ENCODE measurements at regions not wholly inside any gene's neighbourhood (a gene's known extent, or its start where the extent isn't known, plus 50 kb on each side); places are given as distances from the start of the nearest gene placed in this dataset.
"Not testable (repeated sequence)": the region's sequence is repeated elsewhere in the genome, so short reads cannot be mapped to it uniquely, and the experiment has no call there.

DNA sequence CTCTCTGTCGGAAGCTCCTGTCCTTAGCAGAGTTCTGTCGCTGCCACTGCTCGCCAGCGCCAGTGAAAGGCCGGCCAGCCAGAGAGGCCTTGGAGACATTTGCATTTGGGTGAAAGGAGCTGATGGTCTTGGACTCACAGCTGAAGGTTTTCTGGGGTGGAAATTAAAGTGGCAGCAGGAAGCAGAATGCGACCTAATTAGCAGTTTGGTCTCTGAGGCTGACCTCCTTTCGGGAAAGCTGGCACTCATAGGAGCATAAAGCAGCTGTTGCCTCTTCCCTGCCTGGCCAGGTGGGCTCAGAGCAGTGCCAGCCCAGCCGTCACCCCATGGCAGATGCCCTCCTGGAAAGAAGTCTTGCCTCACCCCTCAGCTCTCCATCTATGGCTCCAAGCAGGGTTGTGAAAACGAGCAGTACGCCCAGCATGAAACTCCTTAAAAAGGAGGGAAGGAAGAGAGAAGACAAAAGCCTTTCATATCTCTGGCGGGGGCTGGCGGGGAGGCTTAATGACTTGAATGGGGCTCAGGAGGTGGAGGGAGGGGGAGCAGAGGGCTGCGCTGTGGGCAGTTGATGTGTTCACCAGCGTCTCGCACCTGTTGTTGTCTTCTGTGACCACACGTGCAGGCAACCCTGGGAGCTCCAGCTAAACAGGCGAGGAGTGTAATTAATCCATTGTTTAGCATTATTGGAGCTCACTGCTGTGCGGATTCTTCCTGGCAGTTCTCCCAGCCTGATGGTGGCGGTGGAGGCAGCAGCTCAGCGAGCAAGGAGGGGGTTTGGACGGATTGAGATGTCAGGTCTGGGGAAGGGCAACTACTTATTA, 264.0 kb downstream of the MID1IP1 start:
- Histone ChIP-seq H3K36me3 (ENCODE audit: low read depth) (no peaks in the 10 kb centered on the region), H3K27me3 (replicated peaks; ENCODE audit: insufficient read depth) (no peaks in the 10 kb centered on the region), H3K9me3 (ENCODE audit: low read depth) (no peaks in the 10 kb centered on the region), H3K9me2 (ENCODE audit: insufficient read depth) (no peaks in the 10 kb centered on the region), H3K4me2 (ENCODE audit: unreplicated experiment) (no peak overlapping the region), H3K9ac (no peak overlapping the region), H4K20me1 (ENCODE audit: insufficient read depth) (no peaks in the 10 kb centered on the region), H2AFZ (no peak overlapping the region), H3K27ac (no peak overlapping the region), H3F3A (ENCODE audit: insufficient read depth) (no peaks in the 10 kb centered on the region), H3K79me2 (ENCODE audit: insufficient read depth) (no peaks in the 10 kb centered on the region), H3K4me1 (ENCODE audit: insufficient read depth) (no peaks in the 10 kb centered on the region), H3K4me3 (no peak overlapping the region)
- in situ Hi-C loops (cut with MboI), result no loop called here
- TF ChIP-seq EZH2phosphoT487 (IDR thresholded peaks at IDR 0.05; ENCODE audit: insufficient read depth, low read depth) (no peak), EZH2 (IDR thresholded peaks at IDR 0.05; ENCODE audit: insufficient read depth, poor library complexity, severe bottlenecking) (no peak)
- 63 to 76% methylated on average over 18 to 19 of the region's 21 CpGs for WGBS, 2 experiments (ENCODE audit: low coverage in 1 of 2, low lambda C conversion rate in 2 of 2, missing lambda C conversion rate in 2 of 2)
- no peak for DNase-seq

DNA sequence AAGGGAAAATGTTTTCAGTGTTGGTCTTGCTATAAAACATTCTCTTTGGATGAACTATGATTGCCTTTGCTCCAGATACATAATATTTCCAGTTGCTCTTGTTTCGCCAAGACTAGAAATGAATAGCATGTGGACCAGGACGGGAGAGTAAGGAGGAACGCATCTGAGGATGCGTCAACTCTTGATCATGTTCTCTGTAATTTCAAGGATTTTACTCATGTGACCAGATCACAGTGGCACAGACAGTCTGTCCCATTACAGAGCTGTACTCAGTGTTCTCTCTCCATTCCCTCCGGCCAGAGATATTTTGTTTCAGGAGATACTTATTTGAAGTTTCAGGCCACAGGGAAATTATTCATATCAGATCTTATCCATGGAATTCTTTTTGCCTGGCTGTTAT, 266.6 kb downstream of the MID1IP1 start:
- Histone ChIP-seq H3K27me3 (replicated peaks; ENCODE audit: insufficient read depth) (no peaks in the 10 kb centered on the region), H3K9ac (no peak overlapping the region), H3K4me3 (no peak overlapping the region), H3K9me3 (ENCODE audit: low read depth) (no peaks in the 10 kb centered on the region), H3K27ac (no peak overlapping the region), H3K9me2 (ENCODE audit: insufficient read depth) (no peaks in the 10 kb centered on the region), H2AFZ (no peak overlapping the region), H3K36me3 (ENCODE audit: low read depth) (no peaks in the 10 kb centered on the region), H3K4me2 (ENCODE audit: unreplicated experiment) (no peak overlapping the region), H3K79me2 (ENCODE audit: insufficient read depth) (no peaks in the 10 kb centered on the region), H3F3A (ENCODE audit: insufficient read depth) (no peaks in the 10 kb centered on the region), H3K4me1 (ENCODE audit: insufficient read depth) (no peaks in the 10 kb centered on the region), H4K20me1 (ENCODE audit: insufficient read depth) (no peaks in the 10 kb centered on the region)
- TF ChIP-seq EZH2phosphoT487 (IDR thresholded peaks at IDR 0.05; ENCODE audit: insufficient read depth, low read depth) (no peak), EZH2 (IDR thresholded peaks at IDR 0.05; ENCODE audit: insufficient read depth, poor library complexity, severe bottlenecking) (no peak)
- 5 to 11% methylated on average over 5 of the region's 5 CpGs for WGBS, 2 experiments (ENCODE audit: low coverage in 1 of 2, low lambda C conversion rate in 2 of 2, missing lambda C conversion rate in 2 of 2)
- in situ Hi-C loops (cut with MboI), result no loop called here
- DNase-seq, result no peak

DNA sequence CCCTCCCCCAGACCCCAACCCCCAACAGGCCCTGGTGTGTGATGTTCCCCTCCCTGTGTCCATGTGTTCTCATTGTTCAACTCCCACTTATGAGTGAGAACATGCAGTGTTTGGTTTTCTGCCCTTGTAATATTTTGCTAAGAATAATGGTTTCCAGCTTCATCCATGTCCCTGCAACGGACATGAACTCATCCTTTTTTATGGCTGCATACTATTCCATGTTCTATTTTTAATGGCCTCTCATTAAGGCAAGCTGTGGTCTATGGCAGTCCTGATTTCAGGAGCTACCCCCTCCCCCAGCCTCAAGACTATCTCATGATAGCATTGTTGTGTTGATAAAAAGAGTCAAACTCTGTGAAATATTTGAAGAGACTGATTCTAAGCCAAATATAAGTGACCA, 267.4 kb downstream of the MID1IP1 start:
- DNase-seq; H3K9me2 ChIP-seq (ENCODE audit: insufficient read depth); in situ Hi-C loops (cut with MboI); H3K36me3 ChIP-seq (ENCODE audit: low read depth); H3K79me2 ChIP-seq (ENCODE audit: insufficient read depth); H3F3A ChIP-seq (ENCODE audit: insufficient read depth); H3K27ac ChIP-seq; H3K4me1 ChIP-seq (ENCODE audit: insufficient read depth); H3K27me3 ChIP-seq (replicated peaks; ENCODE audit: insufficient read depth); H3K4me2 ChIP-seq (ENCODE audit: unreplicated experiment); H3K4me3 ChIP-seq; H3K9ac ChIP-seq; H3K9me3 ChIP-seq (ENCODE audit: low read depth); H4K20me1 ChIP-seq (ENCODE audit: insufficient read depth); H2AFZ ChIP-seq: not testable (repeated sequence)
- 60 to 67% methylated on average over 1 of the region's 1 CpG for WGBS, 2 experiments (ENCODE audit: low coverage in 1 of 2, low lambda C conversion rate in 2 of 2, missing lambda C conversion rate in 2 of 2)

DNA sequence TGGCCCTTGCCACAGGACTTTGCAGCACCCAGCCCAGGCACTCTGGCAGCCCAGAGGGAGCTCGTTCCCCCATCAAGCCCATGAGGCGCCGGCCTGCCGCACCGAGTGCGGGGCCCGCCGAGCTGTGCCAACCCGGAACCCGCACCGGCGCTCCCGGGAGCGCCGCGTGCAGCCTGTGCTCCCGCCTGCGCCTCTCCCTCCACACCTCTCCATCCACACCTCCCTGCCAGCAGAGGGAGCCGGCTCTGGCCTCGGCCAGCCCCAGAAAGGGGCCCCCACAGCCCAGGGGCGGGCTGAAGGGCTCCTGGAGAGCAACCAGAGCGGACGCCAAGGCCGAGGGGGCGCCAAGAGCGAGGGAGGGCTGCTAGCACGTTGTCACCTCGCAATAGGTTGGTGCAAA, 268.8 kb downstream of the MID1IP1 start:
- WGBS, 2 experiments (ENCODE audit: low coverage in 1 of 2, low lambda C conversion rate in 2 of 2, missing lambda C conversion rate in 2 of 2), result 53 to 73% methylated on average over 4 to 11 of the region's 28 CpGs
- in situ Hi-C loops (cut with MboI), result no loop called here

More for the DNA sequence above, 268.8 kb downstream of the MID1IP1 start:
- H3K79me2 ChIP-seq (ENCODE audit: insufficient read depth), result no peaks in the 10 kb centered on the region
- no peaks in the 10 kb centered on the region for H3K27me3 ChIP-seq (replicated peaks; ENCODE audit: insufficient read depth)
- no peaks in the 10 kb centered on the region for H3F3A ChIP-seq (ENCODE audit: insufficient read depth)
- no peak for DNase-seq
- no peaks in the 10 kb centered on the region for H3K36me3 ChIP-seq (ENCODE audit: low read depth)
- no peak overlapping the region for H3K27ac ChIP-seq
- H3K9ac ChIP-seq, result no peak overlapping the region
- H2AFZ ChIP-seq, result no peak overlapping the region
- H3K4me2 ChIP-seq (ENCODE audit: unreplicated experiment), result no peak overlapping the region
- no peak overlapping the region for H3K4me3 ChIP-seq
- no peaks in the 10 kb centered on the region for H3K9me2 ChIP-seq (ENCODE audit: insufficient read depth)
- no peaks in the 10 kb centered on the region for H3K9me3 ChIP-seq (ENCODE audit: low read depth)
- no peak for TF ChIP-seq EZH2phosphoT487 (IDR thresholded peaks at IDR 0.05; ENCODE audit: insufficient read depth, low read depth)
- no peak for TF ChIP-seq EZH2 (IDR thresholded peaks at IDR 0.05; ENCODE audit: insufficient read depth, poor library complexity, severe bottlenecking)
- H3K4me1 ChIP-seq (ENCODE audit: insufficient read depth), result no peaks in the 10 kb centered on the region
- H4K20me1 ChIP-seq (ENCODE audit: insufficient read depth), result no peaks in the 10 kb centered on the region
